ENCODE measurements at regions not wholly inside any gene's neighbourhood (a gene's known extent, or its start where the extent isn't known, plus 50 kb on each side); places are given as distances from the start of the nearest gene placed in this dataset.

- no peak for DNase-seq
- H3K4me1 Mint-ChIP-seq (ENCODE audit: low read depth, unreplicated experiment): no peaks in the 10 kb centered on the region
- no peaks in the 10 kb centered on the region for H3K9me3 Mint-ChIP-seq (ENCODE audit: unreplicated experiment)
- no peak overlapping the region for H3K27ac Mint-ChIP-seq (ENCODE audit: unreplicated experiment)
- H3K4me3 Mint-ChIP-seq (ENCODE audit: unreplicated experiment): no peak overlapping the region
- TF ChIP-seq CTCF (IDR thresholded peaks at IDR 0.05; ENCODE audit: partially characterized antibody, unreplicated experiment): no peak
- no peaks in the 10 kb centered on the region for H3K36me3 Mint-ChIP-seq (ENCODE audit: unreplicated experiment)
- no peaks in the 10 kb centered on the region for H3K27me3 Mint-ChIP-seq (ENCODE audit: unreplicated experiment)
Measured at GRCh38 chr12:40632171-40632570, 60.1 kb upstream of the CNTN1 start.

GRCh38 chr12:40632933-40633332 is 59.3 kb upstream of the CNTN1 start:
- DNase-seq: no peak
- no peak for TF ChIP-seq CTCF (IDR thresholded peaks at IDR 0.05; ENCODE audit: partially characterized antibody, unreplicated experiment)
- Mint-ChIP-seq H3K36me3 (ENCODE audit: unreplicated experiment) (no peaks in the 10 kb centered on the region), H3K27me3 (ENCODE audit: unreplicated experiment) (no peaks in the 10 kb centered on the region), H3K27ac (ENCODE audit: unreplicated experiment) (no peak overlapping the region), H3K9me3 (ENCODE audit: unreplicated experiment) (no peaks in the 10 kb centered on the region), H3K4me3 (ENCODE audit: unreplicated experiment) (no peak overlapping the region), H3K4me1 (ENCODE audit: low read depth, unreplicated experiment) (no peaks in the 10 kb centered on the region)

GRCh38 chr12:40634517-40635131 is 57.6 kb upstream of the CNTN1 start:
- no peak overlapping the region for H3K27ac Mint-ChIP-seq (ENCODE audit: unreplicated experiment)
- no peak for DNase-seq
- TF ChIP-seq CTCF (IDR thresholded peaks at IDR 0.05; ENCODE audit: partially characterized antibody, unreplicated experiment): no peak
- H3K4me1 Mint-ChIP-seq (ENCODE audit: low read depth, unreplicated experiment): no peaks in the 10 kb centered on the region
- H3K27me3 Mint-ChIP-seq (ENCODE audit: unreplicated experiment): no peaks in the 10 kb centered on the region
- no peak overlapping the region for H3K4me3 Mint-ChIP-seq (ENCODE audit: unreplicated experiment)
- H3K36me3 Mint-ChIP-seq (ENCODE audit: unreplicated experiment): no peaks in the 10 kb centered on the region
- no peaks in the 10 kb centered on the region for H3K9me3 Mint-ChIP-seq (ENCODE audit: unreplicated experiment)

- Mint-ChIP-seq H3K27me3 (ENCODE audit: unreplicated experiment) (no peaks in the 10 kb centered on the region), H3K9me3 (ENCODE audit: unreplicated experiment) (no peaks in the 10 kb centered on the region), H3K27ac (ENCODE audit: unreplicated experiment) (no peak overlapping the region), H3K4me1 (ENCODE audit: low read depth, unreplicated experiment) (no peaks in the 10 kb centered on the region), H3K4me3 (ENCODE audit: unreplicated experiment) (no peak overlapping the region), H3K36me3 (ENCODE audit: unreplicated experiment) (peaks cover under 1% of the 10 kb centered on the region)
- DNase-seq: no peak
- no peak for TF ChIP-seq CTCF (IDR thresholded peaks at IDR 0.05; ENCODE audit: partially characterized antibody, unreplicated experiment)
Measured at GRCh38 chr12:40635141-40635731, 57.0 kb upstream of the CNTN1 start.

Measured in glutamatergic neuron (in vitro differentiated cells).